Keratinocyte (primary cell): ENCODE measurements at regions not wholly inside any gene's neighbourhood (a gene's known extent, or its start where the extent isn't known, plus 50 kb on each side); places are given as distances from the start of the nearest gene placed in this dataset.

Experiments used
- DNase-seq: peaks from one replicate; pipeline ENCODE4 v3.0.0-alpha.2; 2011; ENCODE audit warnings: low read depth, missing footprints, low spot score
- FAIRE-seq: peaks from 2 replicates; lab custom pipeline; 2011; peaks lifted over from hg19 to GRCh38; lab: Jason Lieb, UNC
- H2AFZ ChIP-seq: 2 replicates; pipeline ENCODE4 v1.6.0; 2012; ENCODE audit warnings: low read length, control low read depth, inconsistent platforms; ENCODE audit not compliant: control insufficient read depth
- H3K27ac ChIP-seq: 2 replicates; pipeline ENCODE4 v1.5.1; 2011; ENCODE audit warnings: low read length; ENCODE audit not compliant: control insufficient read depth, insufficient read depth
- H3K27me3 ChIP-seq: 3 replicates; pipeline ENCODE4 v1.6.0; 2011; ENCODE audit warnings: low read length; ENCODE audit not compliant: control insufficient read depth, insufficient read depth; ENCODE audit errors: extremely low read depth
- H3K36me3 ChIP-seq, 2 experiments: 2 replicates in 1 of 2; 3 replicates in 1 of 2; pipeline ENCODE4 v1.5.1; 2011; ENCODE audit warnings: low read length in 2 of 2, mild to moderate bottlenecking in 1 of 2; ENCODE audit not compliant: control insufficient read depth in 2 of 2, insufficient read depth in 2 of 2; ENCODE audit errors: extremely low read depth in 1 of 2
- H3K4me1 ChIP-seq: 3 replicates; pipeline ENCODE4 v1.5.1; 2011; ENCODE audit warnings: low read length; ENCODE audit not compliant: control insufficient read depth, insufficient read depth; ENCODE audit errors: extremely low read depth
- H3K4me2 ChIP-seq: 3 replicates; pipeline ENCODE4 v1.6.0; 2011; ENCODE audit warnings: low read depth, low read length; ENCODE audit not compliant: control insufficient read depth, insufficient read depth; ENCODE audit errors: extremely low read depth
- H3K4me3 ChIP-seq, 3 experiments: fragments of 200-600 bp in 1 of 3; sonication (generic) in 1 of 3; 2 replicates in 2 of 3; 3 replicates in 1 of 3; pipeline ENCODE4 v1.5.1; 2011 to 2016; ENCODE audit warnings: low read length in 3 of 3, mild to moderate bottlenecking in 3 of 3, control low read depth in 2 of 3, inconsistent platforms in 1 of 3, low read depth in 1 of 3, mixed read lengths in 1 of 3, mixed run types in 1 of 3, moderate library complexity in 1 of 3; ENCODE audit not compliant: control insufficient read depth in 2 of 3, insufficient read depth in 2 of 3; ENCODE audit errors: extremely low read depth in 1 of 3
- H3K79me2 ChIP-seq: 2 replicates; pipeline ENCODE4 v1.6.0; 2012; ENCODE audit warnings: low read length; ENCODE audit not compliant: control insufficient read depth, insufficient read depth
- H3K9ac ChIP-seq: 3 replicates; pipeline ENCODE4 v1.6.0; 2011; ENCODE audit warnings: low read length; ENCODE audit not compliant: control insufficient read depth, insufficient read depth; ENCODE audit errors: extremely low read depth
- H3K9me1 ChIP-seq: 3 replicates; pipeline ENCODE4 v1.6.0; 2011; ENCODE audit warnings: low read length; ENCODE audit not compliant: control insufficient read depth, insufficient read depth; ENCODE audit errors: extremely low read depth
- H3K9me3 ChIP-seq: 2 replicates; pipeline ENCODE4 v1.5.1; 2012; ENCODE audit warnings: low read depth, low read length; ENCODE audit not compliant: control insufficient read depth
- H4K20me1 ChIP-seq: 3 replicates; pipeline ENCODE4 v1.6.0; 2011; ENCODE audit warnings: low read length; ENCODE audit not compliant: control insufficient read depth, insufficient read depth; ENCODE audit errors: extremely low read depth
- CTCF ChIP-seq, 3 experiments: IDR thresholded peaks in 1 of 3; conservative IDR thresholded peaks in 1 of 3; optimal IDR thresholded peaks in 1 of 3; 2 replicates in 2 of 3; 3 replicates in 1 of 3; pipeline versions ENCODE3 to v1.5.1; 2011; ENCODE audit warnings: low read length in 3 of 3, mild to moderate bottlenecking in 3 of 3, moderate library complexity in 2 of 3, control low read depth in 1 of 3, inconsistent platforms in 1 of 3; ENCODE audit not compliant: insufficient read depth in 2 of 3; ENCODE audit errors: extremely low read depth in 1 of 3
- EZH2 ChIP-seq: IDR thresholded peaks from one replicate; pipeline ENCODE4 v1.6.1; 2012; ENCODE audit warnings: inconsistent platforms, mild to moderate bottlenecking, low read length, moderate library complexity
- dilution Hi-C: fragments of 300-500 bp; cut with MboI; formaldehyde crosslinking; loops from one replicate; pipeline ENCODE4 v1.7.0; 2020; ENCODE audit warnings: low sequenced_read_pairs; ENCODE audit not compliant: extremely low pct_ligation_motif_present

GRCh38 chr11:105227363-105227762, 87.8 kb upstream of the CARD18 start:
- H3K27ac ChIP-seq: no peak overlapping the region
- DNase-seq: no peak

GRCh38 chr11:105226766-105227165, 87.2 kb upstream of the CARD18 start:
- H3K36me3 ChIP-seq: no peaks in the 10 kb centered on the region
- DNase-seq (no peak), FAIRE-seq (no peak)
- H3K27me3 ChIP-seq: no peaks in the 10 kb centered on the region
- no peaks in the 10 kb centered on the region for H4K20me1 ChIP-seq
- H3K4me1 ChIP-seq: peaks cover 12% of the 10 kb centered on the region
- H2AFZ ChIP-seq: no peak overlapping the region
- no peak overlapping the region for H3K4me2 ChIP-seq
- H3K4me3 ChIP-seq: no peak overlapping the region
- no peak overlapping the region for H3K27ac ChIP-seq
- TF ChIP-seq CTCF (optimal IDR thresholded peaks at IDR 0.05 in 1 of 3, IDR thresholded peaks at IDR 0.05 in 1 of 3, conservative IDR thresholded peaks at IDR 0.05 in 1 of 3; ENCODE audit: extremely low read depth in 1 of 3, insufficient read depth in 2 of 3, low read length in 3 of 3) (no peak), EZH2 (no peak)
- no peaks in the 10 kb centered on the region for H3K79me2 ChIP-seq
- dilution Hi-C loops: no loop called here
- H3K9ac ChIP-seq: no peak overlapping the region
- H3K9me1 ChIP-seq: no peaks in the 10 kb centered on the region
- H3K9me3 ChIP-seq: no peaks in the 10 kb centered on the region

More at GRCh38 chr11:105227363-105227762, 87.8 kb upstream of the CARD18 start:
- no peak for TF ChIP-seq EZH2
- no peak for TF ChIP-seq CTCF (optimal IDR thresholded peaks at IDR 0.05 in 1 of 3, IDR thresholded peaks at IDR 0.05 in 1 of 3, conservative IDR thresholded peaks at IDR 0.05 in 1 of 3; ENCODE audit: extremely low read depth in 1 of 3, insufficient read depth in 2 of 3, low read length in 3 of 3)
- dilution Hi-C loops: no loop called here
- no peaks in the 10 kb centered on the region for H3K36me3 ChIP-seq
- H3K9ac ChIP-seq: no peak overlapping the region
- no peaks in the 10 kb centered on the region for H4K20me1 ChIP-seq
- no peaks in the 10 kb centered on the region for H3K9me1 ChIP-seq
- no peak overlapping the region for H3K4me2 ChIP-seq
- H3K4me1 ChIP-seq: peaks cover 12% of the 10 kb centered on the region
- H3K27me3 ChIP-seq: no peaks in the 10 kb centered on the region
- H3K9me3 ChIP-seq: no peaks in the 10 kb centered on the region
- FAIRE-seq: no peak
- H3K4me3 ChIP-seq: no peak overlapping the region
- H2AFZ ChIP-seq: no peak overlapping the region
- H3K79me2 ChIP-seq: no peaks in the 10 kb centered on the region
